ENCODE measurements at regions not wholly inside any gene's neighbourhood (a gene's known extent, or its start where the extent isn't known, plus 50 kb on each side); places are given as distances from the start of the nearest gene placed in this dataset.
"Not testable (repeated sequence)": the region's sequence is repeated elsewhere in the genome, so short reads cannot be mapped to it uniquely, and the experiment has no call there.

GRCh38 chr5:99061299-99061698 is 132.5 kb upstream of the CHD1 start:
- Mint-ChIP-seq H3K4me3 (no peak overlapping the region), H3K36me3 (ENCODE audit: low read depth) (no peaks in the 10 kb centered on the region), H3K9me3 (no peaks in the 10 kb centered on the region), H3K4me1 (peaks cover 12% of the 10 kb centered on the region), H3K27me3 (ENCODE audit: low read depth) (peaks cover 9% of the 10 kb centered on the region), H3K27ac (no peak overlapping the region)
- TF ChIP-seq, protein P1, sequence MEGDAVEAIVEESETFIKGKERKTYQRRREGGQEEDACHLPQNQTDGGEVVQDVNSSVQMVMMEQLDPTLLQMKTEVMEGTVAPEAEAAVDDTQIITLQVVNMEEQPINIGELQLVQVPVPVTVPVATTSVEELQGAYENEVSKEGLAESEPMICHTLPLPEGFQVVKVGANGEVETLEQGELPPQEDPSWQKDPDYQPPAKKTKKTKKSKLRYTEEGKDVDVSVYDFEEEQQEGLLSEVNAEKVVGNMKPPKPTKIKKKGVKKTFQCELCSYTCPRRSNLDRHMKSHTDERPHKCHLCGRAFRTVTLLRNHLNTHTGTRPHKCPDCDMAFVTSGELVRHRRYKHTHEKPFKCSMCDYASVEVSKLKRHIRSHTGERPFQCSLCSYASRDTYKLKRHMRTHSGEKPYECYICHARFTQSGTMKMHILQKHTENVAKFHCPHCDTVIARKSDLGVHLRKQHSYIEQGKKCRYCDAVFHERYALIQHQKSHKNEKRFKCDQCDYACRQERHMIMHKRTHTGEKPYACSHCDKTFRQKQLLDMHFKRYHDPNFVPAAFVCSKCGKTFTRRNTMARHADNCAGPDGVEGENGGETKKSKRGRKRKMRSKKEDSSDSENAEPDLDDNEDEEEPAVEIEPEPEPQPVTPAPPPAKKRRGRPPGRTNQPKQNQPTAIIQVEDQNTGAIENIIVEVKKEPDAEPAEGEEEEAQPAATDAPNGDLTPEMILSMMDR (IDR thresholded peaks at IDR 0.05; ENCODE audit: unreplicated experiment in 3 of 3) = no peak

DNA sequence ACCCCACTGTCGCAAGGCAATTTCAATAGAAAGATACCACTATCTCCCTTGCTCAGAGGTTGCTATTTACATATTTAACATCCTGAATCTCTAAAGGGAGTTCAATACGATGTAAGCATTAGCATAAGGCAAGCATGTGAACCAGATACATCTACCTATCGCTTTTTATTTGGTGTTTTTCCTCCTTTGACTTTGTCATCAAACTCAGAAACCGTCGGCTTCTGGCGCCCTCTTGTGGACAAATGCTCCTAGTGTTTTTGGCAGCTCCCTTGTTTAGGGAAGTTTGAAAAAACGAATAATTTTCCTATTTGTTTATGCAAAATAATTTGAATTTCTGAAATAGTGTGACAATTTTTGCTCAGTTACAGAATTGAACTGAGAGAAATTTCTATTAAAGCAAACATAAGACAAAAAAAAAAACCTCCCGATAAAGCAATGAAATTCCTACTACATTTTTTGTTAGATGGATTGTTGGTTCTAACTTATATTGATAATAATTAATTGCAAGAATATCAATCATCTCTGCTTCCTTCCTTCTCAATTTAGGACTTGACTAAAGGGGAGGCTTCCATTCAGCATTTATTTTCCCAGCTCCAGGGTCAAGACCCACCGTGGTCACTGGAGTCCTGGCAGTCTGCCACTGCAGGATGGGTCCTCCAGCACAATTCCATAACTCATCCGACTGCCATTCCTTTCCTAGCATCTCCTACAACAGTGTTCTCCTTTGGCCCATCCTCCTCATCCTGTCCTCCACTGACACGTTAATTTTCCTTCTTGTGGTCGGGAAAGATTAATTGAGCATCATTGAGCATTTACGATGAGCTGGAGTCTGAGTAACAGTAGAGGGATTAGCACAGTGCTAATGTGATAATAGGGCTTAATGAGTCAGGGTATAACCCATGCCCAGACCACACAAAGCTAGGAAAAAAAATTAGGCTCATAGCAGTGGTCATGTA is 131.8 kb upstream of the CHD1 start:
- Mint-ChIP-seq H3K4me1 (peaks cover 12% of the 10 kb centered on the region), H3K9me3 (no peaks in the 10 kb centered on the region), H3K27ac (no peak overlapping the region), H3K27me3 (ENCODE audit: low read depth) (peaks cover 9% of the 10 kb centered on the region), H3K4me3 (peak overlapping the region in 1 of 3 experiments; percentile 31), H3K36me3 (ENCODE audit: low read depth) (no peaks in the 10 kb centered on the region)
- TF ChIP-seq, protein P1 (IDR thresholded peaks at IDR 0.05; ENCODE audit: unreplicated experiment in 3 of 3) = peak; percentile 88 to 91 (median 91)

- Mint-ChIP-seq H3K36me3 (ENCODE audit: low read depth) (no peaks in the 10 kb centered on the region), H3K4me3 (no peak overlapping the region), H3K4me1 (peaks cover 12% of the 10 kb centered on the region), H3K27me3 (ENCODE audit: low read depth) (peaks cover 9% of the 10 kb centered on the region), H3K9me3 (no peaks in the 10 kb centered on the region), H3K27ac (no peak overlapping the region)
- TF ChIP-seq, protein P1 (IDR thresholded peaks at IDR 0.05; ENCODE audit: unreplicated experiment in 3 of 3) = no peak
Observed at GRCh38 chr5:99059685-99060084, 130.9 kb upstream of the CHD1 start.

- Mint-ChIP-seq H3K4me3 (no peak overlapping the region), H3K4me1 (peaks cover 12% of the 10 kb centered on the region), H3K9me3 (no peaks in the 10 kb centered on the region), H3K36me3 (ENCODE audit: low read depth) (no peaks in the 10 kb centered on the region), H3K27ac (no peak overlapping the region), H3K27me3 (ENCODE audit: low read depth) (no peaks in the 10 kb centered on the region)
- TF ChIP-seq, protein P1 (IDR thresholded peaks at IDR 0.05; ENCODE audit: unreplicated experiment in 3 of 3) = no peak
Observed at GRCh38 chr5:99058466-99058865, 129.7 kb upstream of the CHD1 start.

DNA sequence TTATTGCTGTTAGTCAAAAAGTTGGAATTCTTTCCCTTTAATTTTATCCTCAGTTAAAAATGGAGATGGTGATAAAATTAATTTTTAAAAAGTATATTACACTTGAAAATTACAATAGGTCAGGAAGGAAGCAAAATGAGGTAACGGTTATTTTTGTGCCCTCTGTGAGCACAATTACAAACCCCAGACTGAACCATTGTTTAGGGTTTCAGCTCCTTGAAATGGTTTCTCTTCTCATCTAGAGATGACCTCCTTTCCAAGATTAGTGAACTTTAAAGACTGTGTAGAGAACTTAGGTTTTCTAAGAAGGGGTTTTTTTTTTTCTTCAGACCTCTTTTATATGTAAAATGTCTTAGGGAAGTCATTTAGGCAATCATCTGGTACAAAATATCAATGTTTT is 126.2 kb upstream of the CHD1 start:
- H3K36me3 Mint-ChIP-seq (ENCODE audit: low read depth) = no peaks in the 10 kb centered on the region
- H3K4me3 Mint-ChIP-seq = no peak overlapping the region
- TF ChIP-seq, protein P1 (IDR thresholded peaks at IDR 0.05; ENCODE audit: unreplicated experiment in 3 of 3) = no peak
- H3K27ac Mint-ChIP-seq = no peak overlapping the region
- no peaks in the 10 kb centered on the region for H3K9me3 Mint-ChIP-seq
- H3K27me3 Mint-ChIP-seq (ENCODE audit: low read depth) = no peaks in the 10 kb centered on the region
- H3K4me1 Mint-ChIP-seq = no peaks in the 10 kb centered on the region

- Mint-ChIP-seq H3K4me1 (no peaks in the 10 kb centered on the region), H3K4me3 (no peak overlapping the region), H3K9me3 (peaks cover 12% of the 10 kb centered on the region), H3K27me3 (ENCODE audit: low read depth) (no peaks in the 10 kb centered on the region), H3K36me3 (ENCODE audit: low read depth) (no peaks in the 10 kb centered on the region), H3K27ac (no peak overlapping the region)
- TF ChIP-seq, protein P1 (IDR thresholded peaks at IDR 0.05; ENCODE audit: unreplicated experiment in 3 of 3) = no peak
Observed at GRCh38 chr5:99045871-99046270, 117.1 kb upstream of the CHD1 start.

- H3K4me1 Mint-ChIP-seq; H3K27me3 Mint-ChIP-seq (ENCODE audit: low read depth); H3K36me3 Mint-ChIP-seq (ENCODE audit: low read depth); H3K27ac Mint-ChIP-seq; H3K4me3 Mint-ChIP-seq: not testable (repeated sequence)
- peaks cover 23% of the 10 kb centered on the region for H3K9me3 Mint-ChIP-seq
Observed at GRCh38 chr5:99043257-99043656, 114.5 kb upstream of the CHD1 start.

Measured in nephron (organoid).